IMR-90 (cell line): ENCODE measurements at regions not wholly inside any gene's neighbourhood (a gene's known extent, or its start where the extent isn't known, plus 50 kb on each side); places are given as distances from the start of the nearest gene placed in this dataset.

Experiments used
- ATAC-seq: fragments of 200-7000 bp; cut with Tn5 transposase; 2 replicates; pipeline ENCODE4 v1.9.1; 2020; ENCODE audit warnings: low read depth, mild to moderate bottlenecking, moderate library complexity
- BruUV-seq: library from RNA; stranded (reverse); fragments of 400-500 nt; replicated peaks from 2 replicates; lab custom pipeline; 2021; lab: Mats Ljungman, UMichigan
- CTCF ChIA-PET: fragments of 300-600 bp; formaldehyde crosslinking; extraction: SDS; loops from one replicate; lab custom pipeline; 2021; ENCODE audit warnings: antibody characterized with exemption; lab: Yijun Ruan, JAX
- POLR2A ChIA-PET: fragments of 300-600 bp; sonication (Branson Sonifier 250); formaldehyde crosslinking; loops from one replicate; lab custom pipeline; 2022; ENCODE audit warnings: antibody characterized with exemption; ENCODE audit not compliant: unreplicated experiment; lab: Charles Lee
- DNase-seq: peaks from one replicate; pipeline ENCODE4 v3.0.0; 2013
- H2AFZ ChIP-seq: replicated peaks from 2 replicates; pipeline ENCODE3; 2013; ENCODE audit warnings: low read length, mild to moderate bottlenecking; ENCODE audit not compliant: poor library complexity
- H2AK5ac ChIP-seq: 2 replicates; pipeline ENCODE4 v1.6.1; 2013; ENCODE audit warnings: low read depth, low read length, inconsistent platforms
- H2AK9ac ChIP-seq: replicated peaks from 2 replicates; pipeline ENCODE3; 2013; ENCODE audit warnings: mild to moderate bottlenecking, low read depth, low read length, moderate library complexity; ENCODE audit not compliant: poor library complexity
- H2BK120ac ChIP-seq: 2 replicates; pipeline ENCODE4 v1.6.1; 2013; ENCODE audit warnings: low read depth, low read length, inconsistent platforms
- H2BK15ac ChIP-seq: 3 replicates; pipeline ENCODE4 v1.6.1; 2013; ENCODE audit warnings: low read depth, low read length, inconsistent platforms
- H2BK20ac ChIP-seq: 2 replicates; pipeline ENCODE4 v1.6.1; 2013; ENCODE audit warnings: low read depth, mild to moderate bottlenecking, inconsistent platforms, low read length, moderate library complexity
- H2BK5ac ChIP-seq: 2 replicates; pipeline ENCODE4 v1.6.1; 2013; ENCODE audit warnings: mild to moderate bottlenecking, low read depth, low read length, inconsistent platforms; ENCODE audit not compliant: poor library complexity, severe bottlenecking
- H3K14ac ChIP-seq: replicated peaks from 2 replicates; pipeline ENCODE4 v1.6.1; 2013; ENCODE audit warnings: low read depth, low read length, inconsistent platforms
- H3K18ac ChIP-seq: 2 replicates; pipeline ENCODE4 v1.6.1; 2013; ENCODE audit warnings: low read depth, low read length, control low read depth
- H3K23ac ChIP-seq: 2 replicates; pipeline ENCODE4 v1.6.1; 2013; ENCODE audit warnings: low read depth, low read length, inconsistent platforms
- H3K27ac ChIP-seq: 2 replicates; pipeline ENCODE4 v1.5.1; 2013; ENCODE audit warnings: mild to moderate bottlenecking, control low read depth, low read length; ENCODE audit not compliant: insufficient read depth
- H3K27me3 ChIP-seq: 2 replicates; pipeline ENCODE4 v1.6.1; 2013; ENCODE audit warnings: low read length; ENCODE audit not compliant: control insufficient read depth, insufficient read depth
- H3K36me3 ChIP-seq: 2 replicates; pipeline ENCODE4 v1.6.1; 2013; ENCODE audit warnings: low read length, mixed read lengths; ENCODE audit not compliant: control insufficient read depth, insufficient read depth
- H3K4ac ChIP-seq: 2 replicates; pipeline ENCODE4 v1.6.1; 2013; ENCODE audit warnings: low read depth, low read length, inconsistent platforms
- H3K4me1 ChIP-seq: 2 replicates; pipeline ENCODE4 v1.6.1; 2013; ENCODE audit warnings: low read length, mixed read lengths; ENCODE audit not compliant: control insufficient read depth, insufficient read depth
- H3K4me2 ChIP-seq: 2 replicates; pipeline ENCODE4 v1.6.1; 2013; ENCODE audit warnings: low read depth, mild to moderate bottlenecking, control low read depth, low read length, moderate library complexity
- H3K4me3 ChIP-seq: 2 replicates; pipeline ENCODE4 v1.5.1; 2013; ENCODE audit warnings: low read depth, mild to moderate bottlenecking, control low read depth, low read length, moderate library complexity; ENCODE audit not compliant: insufficient read depth
- H3K56ac ChIP-seq: 2 replicates; pipeline ENCODE4 v1.6.1; 2013; ENCODE audit warnings: low read length, inconsistent platforms; ENCODE audit not compliant: insufficient read depth; ENCODE audit errors: extremely low read depth
- H3K79me1 ChIP-seq, 2 experiments: 2 replicates each; pipeline ENCODE4 v1.6.1; 2013; ENCODE audit warnings: low read length in 2 of 2, inconsistent platforms in 1 of 2, low read depth in 1 of 2
- H3K9ac ChIP-seq: 2 replicates; pipeline ENCODE4 v1.6.1; 2013; ENCODE audit warnings: low read depth, low read length, control low read depth
- H3K9me1 ChIP-seq: 2 replicates; pipeline ENCODE4 v1.6.1; 2013; ENCODE audit warnings: low read length, inconsistent platforms; ENCODE audit not compliant: insufficient read depth
- H3K9me3 ChIP-seq: 2 replicates; pipeline ENCODE4 v1.6.1; 2013; ENCODE audit warnings: low read length; ENCODE audit not compliant: control insufficient read depth, insufficient read depth
- H4K20me1 ChIP-seq: 2 replicates; pipeline ENCODE4 v1.6.1; 2013; ENCODE audit warnings: low read length, inconsistent platforms; ENCODE audit not compliant: insufficient read depth
- H4K5ac ChIP-seq: 2 replicates; pipeline ENCODE4 v1.6.1; 2013; ENCODE audit warnings: mild to moderate bottlenecking, low read depth, low read length, control low read depth
- H4K8ac ChIP-seq, 2 experiments: 2 replicates each; pipeline ENCODE4 v1.6.1; 2013; ENCODE audit warnings: low read depth in 2 of 2, low read length in 2 of 2, control low read depth in 1 of 2, inconsistent platforms in 1 of 2
- H4K91ac ChIP-seq: 2 replicates; pipeline ENCODE4 v1.6.1; 2013; ENCODE audit warnings: low read depth, low read length, inconsistent platforms; ENCODE audit not compliant: insufficient read depth
- BHLHE40 ChIP-seq: fragments of 150-350 bp; IDR thresholded peaks from 2 replicates; pipeline ENCODE4 v1.6.1; 2016; ENCODE audit warnings: mild to moderate bottlenecking, low read depth, low read length
- CEBPB ChIP-seq: IDR thresholded peaks from 2 replicates; pipeline ENCODE4 v1.6.1; 2012; ENCODE audit warnings: low read depth, low read length, improper control_type of control experiment
- CHD1 ChIP-seq: IDR thresholded peaks from 2 replicates; pipeline ENCODE4 v1.6.1; 2012; ENCODE audit warnings: low read depth, low read length, improper control_type of control experiment
- CTCF ChIP-seq: conservative IDR thresholded peaks from 2 replicates; pipeline ENCODE4 v1.5.1; 2012; ENCODE audit warnings: mild to moderate bottlenecking, low read depth, low read length, improper control_type of control experiment
- FOS ChIP-seq: fragments of 150-350 bp; IDR thresholded peaks from 2 replicates; pipeline ENCODE4 v1.6.1; 2016; ENCODE audit warnings: low read depth, low read length
- MAFK ChIP-seq: IDR thresholded peaks from 2 replicates; pipeline ENCODE4 v1.6.1; 2012; ENCODE audit warnings: low read depth, low read length, improper control_type of control experiment
- MAZ ChIP-seq: IDR thresholded peaks from 2 replicates; pipeline ENCODE4 v1.6.1; 2012; ENCODE audit warnings: low read depth, mild to moderate bottlenecking, low read length, improper control_type of control experiment, moderate library complexity, borderline replicate concordance
- MXI1 ChIP-seq: IDR thresholded peaks from 2 replicates; pipeline ENCODE4 v1.6.1; 2012; ENCODE audit warnings: low read depth, mild to moderate bottlenecking, low read length, moderate library complexity, borderline replicate concordance
- NFE2L2 ChIP-seq: fragments of 150-350 bp; IDR thresholded peaks from 2 replicates; pipeline ENCODE4 v1.6.1; 2016; ENCODE audit warnings: low read depth, mild to moderate bottlenecking, low read length
- POLR2A ChIP-seq: IDR thresholded peaks from 2 replicates; pipeline ENCODE4 v1.6.1; 2012; ENCODE audit warnings: mild to moderate bottlenecking, low read depth, low read length
- RAD21 ChIP-seq: IDR thresholded peaks from 2 replicates; pipeline ENCODE4 v1.6.1; 2012; ENCODE audit warnings: low read length, improper control_type of control experiment
- RCOR1 ChIP-seq: IDR thresholded peaks from 2 replicates; pipeline ENCODE4 v1.6.1; 2012; ENCODE audit warnings: mild to moderate bottlenecking, low read length, improper control_type of control experiment; ENCODE audit not compliant: insufficient replicate concordance
- RFX5 ChIP-seq: IDR thresholded peaks from 2 replicates; pipeline ENCODE4 v1.8.0; 2012; ENCODE audit warnings: low read depth, mild to moderate bottlenecking, low read length, moderate library complexity
- SMC3 ChIP-seq: fragments of 150-350 bp; IDR thresholded peaks from 2 replicates; pipeline ENCODE4 v1.6.1; 2016; ENCODE audit warnings: low read depth, mild to moderate bottlenecking, antibody characterized with exemption, low read length, moderate library complexity
- USF2 ChIP-seq: fragments of 150-350 bp; IDR thresholded peaks from 2 replicates; pipeline ENCODE4 v1.6.1; 2017; ENCODE audit warnings: mild to moderate bottlenecking, antibody characterized with exemption, low read length, low read depth
- dilution Hi-C: fragments of 300-500 bp; cut with HindIII; formaldehyde crosslinking; loops from one replicate; pipeline ENCODE4 v1.14.3; 2018; ENCODE audit warnings: low sequenced_read_pairs; ENCODE audit not compliant: unreplicated experiment
- in situ Hi-C: fragments of 300-500 bp; cut with MboI; formaldehyde crosslinking; loops from 3 replicates; pipeline ENCODE4 v1.14.3; 2019; ENCODE audit warnings: low sequenced_read_pairs, inconsistent platforms, mixed read lengths
- intact Hi-C: fragments of 100-400 bp; cut with micrococcal nuclease; formaldehyde crosslinking; loops from 2 replicates; pipeline ENCODE4 v1.10.0; 2022
- TF ChIP-seq, protein P1 (sequence below): fragments of 150-350 bp; IDR thresholded peaks from 2 replicates; pipeline ENCODE4 v1.6.1; 2016; ENCODE audit warnings: low read depth, mild to moderate bottlenecking, low read length, moderate library complexity, borderline replicate concordance

- Histone ChIP-seq H2AFZ (no peak overlapping the region), H3K9ac (no peak overlapping the region), H3K4me2 (no peak overlapping the region), H4K91ac (no peak overlapping the region), H3K9me3 (peaks cover 4% of the 10 kb centered on the region; the same call in 1 of the 2 replicates), H3K4me1 (no peaks in the 10 kb centered on the region), H3K4me3 (no peak overlapping the region), H2AK9ac (no peak overlapping the region), H2BK120ac (no peak overlapping the region), H3K27me3 (no peaks in the 10 kb centered on the region), H2AK5ac (no peak overlapping the region), H3K79me1 (no peaks in the 10 kb centered on the region), H2BK20ac (no peak overlapping the region), H3K27ac (no peak overlapping the region), H4K20me1 (no peaks in the 10 kb centered on the region), H3K4ac (no peak overlapping the region), H4K8ac (no peak overlapping the region), H3K23ac (no peak overlapping the region), H3K36me3 (no peaks in the 10 kb centered on the region), H2BK5ac (no peak overlapping the region), H3K9me1 (no peaks in the 10 kb centered on the region), H2BK15ac (no peak overlapping the region), H3K18ac (no peak overlapping the region), H3K14ac (no peak overlapping the region), H4K5ac (no peak overlapping the region), H3K56ac (no peak overlapping the region)
- ChIA-PET CTCF (no interaction called here), POLR2A (no interaction called here)
- no TSS peak for BruUV-seq
- no peak for ATAC-seq
- no peak for TF ChIP-seq CEBPB
- no peak for TF ChIP-seq POLR2A
- no peak for TF ChIP-seq CHD1
- TF ChIP-seq RCOR1, result no peak
- TF ChIP-seq, protein P1, sequence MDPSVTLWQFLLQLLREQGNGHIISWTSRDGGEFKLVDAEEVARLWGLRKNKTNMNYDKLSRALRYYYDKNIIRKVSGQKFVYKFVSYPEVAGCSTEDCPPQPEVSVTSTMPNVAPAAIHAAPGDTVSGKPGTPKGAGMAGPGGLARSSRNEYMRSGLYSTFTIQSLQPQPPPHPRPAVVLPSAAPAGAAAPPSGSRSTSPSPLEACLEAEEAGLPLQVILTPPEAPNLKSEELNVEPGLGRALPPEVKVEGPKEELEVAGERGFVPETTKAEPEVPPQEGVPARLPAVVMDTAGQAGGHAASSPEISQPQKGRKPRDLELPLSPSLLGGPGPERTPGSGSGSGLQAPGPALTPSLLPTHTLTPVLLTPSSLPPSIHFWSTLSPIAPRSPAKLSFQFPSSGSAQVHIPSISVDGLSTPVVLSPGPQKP, result no peak
- TF ChIP-seq NFE2L2, result no peak
- no peak for TF ChIP-seq SMC3
- TF ChIP-seq MAZ, result no peak
- TF ChIP-seq BHLHE40, result no peak
- no peak for TF ChIP-seq CTCF
- TF ChIP-seq RFX5, result no peak
- no peak for TF ChIP-seq RAD21
- TF ChIP-seq MXI1, result no peak
- no peak for TF ChIP-seq MAFK
- TF ChIP-seq FOS, result no peak
- TF ChIP-seq USF2, result no peak
- no peak for DNase-seq
- dilution Hi-C loops, result no loop called here
- intact Hi-C loops, result no loop called here
- in situ Hi-C loops, result no loop called here
Measured at GRCh38 chr3:1571736-1572135, 478.9 kb downstream of the CNTN6 start.
